RWPE2 (cell line): ENCODE measurements at regions not wholly inside any gene's neighbourhood (a gene's known extent, or its start where the extent isn't known, plus 50 kb on each side); places are given as distances from the start of the nearest gene placed in this dataset.

ENCODE experiments used
- ATAC-seq: fragments of 200-7000 bp; cut with Tn5 transposase; 3 replicates; pipeline ENCODE4 v1.9.1; 2021; ENCODE audit warnings: low read depth
- DNase-seq: peaks from one replicate; pipeline ENCODE4 v3.0.0-alpha.2; 2020; ENCODE audit warnings: low spot score
- H3K27ac ChIP-seq: fragments of 450-650 bp; 2 replicates; pipeline ENCODE4 v1.5.1; 2017; ENCODE audit warnings: mild to moderate bottlenecking; ENCODE audit not compliant: poor library complexity, severe bottlenecking
- H3K27me3 ChIP-seq: fragments of 250-450 bp; sonication (Bioruptor Pico); 2 replicates; pipeline ENCODE4 v1.5.1; 2021; ENCODE audit warnings: mild to moderate bottlenecking, moderate library complexity; ENCODE audit not compliant: insufficient read depth, poor library complexity, severe bottlenecking
- H3K36me3 ChIP-seq: fragments of 250-450 bp; sonication (Bioruptor Pico); 2 replicates; pipeline ENCODE4 v1.5.1; 2020; ENCODE audit warnings: low read depth, mild to moderate bottlenecking, moderate library complexity
- H3K4me1 ChIP-seq: fragments of 250-450 bp; sonication (Bioruptor Pico); 2 replicates; pipeline ENCODE4 v1.5.1; 2021; ENCODE audit warnings: mild to moderate bottlenecking, moderate library complexity; ENCODE audit not compliant: insufficient read depth, poor library complexity, severe bottlenecking
- H3K4me3 ChIP-seq: fragments of 250-450 bp; sonication (Bioruptor Pico); 2 replicates; pipeline ENCODE4 v1.5.1; 2021; ENCODE audit warnings: mild to moderate bottlenecking, moderate library complexity; ENCODE audit not compliant: severe bottlenecking
- H3K9me3 ChIP-seq: fragments of 250-450 bp; sonication (Bioruptor Pico); 2 replicates; pipeline ENCODE4 v1.5.1; 2021; ENCODE audit warnings: mild to moderate bottlenecking, moderate library complexity; ENCODE audit not compliant: severe bottlenecking
- CTCF ChIP-seq: fragments of 450-650 bp; IDR thresholded peaks from one replicate; pipeline ENCODE4 v1.5.1; 2017; ENCODE audit warnings: mild to moderate bottlenecking, moderate library complexity; ENCODE audit not compliant: poor library complexity, severe bottlenecking

GRCh38 chr3:159189994-159190669 lies 388.3 kb downstream of the MFSD1 start:
- ATAC-seq (peak; percentile 85), DNase-seq (no peak)
- H3K4me1 ChIP-seq, result peaks cover 14% of the 10 kb centered on the region
- H3K27me3 ChIP-seq, result no peaks in the 10 kb centered on the region
- H3K36me3 ChIP-seq, result no peaks in the 10 kb centered on the region
- no peak overlapping the region for H3K4me3 ChIP-seq
- H3K27ac ChIP-seq, result peak overlapping the region; percentile 61
- TF ChIP-seq CTCF, result no peak
- no peaks in the 10 kb centered on the region for H3K9me3 ChIP-seq

- H3K36me3 ChIP-seq, result no peaks in the 10 kb centered on the region
- peak; percentile 41 for TF ChIP-seq CTCF
- ATAC-seq (peak; percentile 82), DNase-seq (no peak)
- peaks cover 14% of the 10 kb centered on the region for H3K4me1 ChIP-seq
- H3K4me3 ChIP-seq, result no peak overlapping the region
- H3K27me3 ChIP-seq, result no peaks in the 10 kb centered on the region
- no peaks in the 10 kb centered on the region for H3K9me3 ChIP-seq
- H3K27ac ChIP-seq, result peak overlapping the region; percentile 61
Observed at GRCh38 chr3:159191447-159191846, 389.6 kb downstream of the MFSD1 start.

GRCh38 chr3:159196359-159196758 lies 394.5 kb downstream of the MFSD1 start:
- H3K4me1 ChIP-seq, result peaks cover 5% of the 10 kb centered on the region
- no peaks in the 10 kb centered on the region for H3K9me3 ChIP-seq
- no peak for TF ChIP-seq CTCF
- no peak overlapping the region for H3K4me3 ChIP-seq
- no peaks in the 10 kb centered on the region for H3K36me3 ChIP-seq
- DNase-seq (no peak), ATAC-seq (no peak)
- no peak overlapping the region for H3K27ac ChIP-seq
- no peaks in the 10 kb centered on the region for H3K27me3 ChIP-seq

GRCh38 chr3:159200176-159200575 lies 398.3 kb downstream of the MFSD1 start:
- no peaks in the 10 kb centered on the region for H3K9me3 ChIP-seq
- H3K27ac ChIP-seq, result no peak overlapping the region
- H3K4me1 ChIP-seq, result no peaks in the 10 kb centered on the region
- no peak for TF ChIP-seq CTCF
- H3K36me3 ChIP-seq, result no peaks in the 10 kb centered on the region
- H3K4me3 ChIP-seq, result no peak overlapping the region
- ATAC-seq, result peak; percentile 76
- no peaks in the 10 kb centered on the region for H3K27me3 ChIP-seq
- no peak for DNase-seq

GRCh38 chr3:159208050-159208449 lies 406.2 kb downstream of the MFSD1 start:
- no peak overlapping the region for H3K4me3 ChIP-seq
- H3K27ac ChIP-seq, result no peak overlapping the region
- H3K36me3 ChIP-seq, result no peaks in the 10 kb centered on the region
- ATAC-seq, result no peak
- no peaks in the 10 kb centered on the region for H3K9me3 ChIP-seq
- H3K4me1 ChIP-seq, result no peaks in the 10 kb centered on the region
- no peak for DNase-seq
- H3K27me3 ChIP-seq, result no peaks in the 10 kb centered on the region
- no peak for TF ChIP-seq CTCF
